OCI-LY1 (cell line): ENCODE measurements at regions not wholly inside any gene's neighbourhood (a gene's known extent, or its start where the extent isn't known, plus 50 kb on each side); places are given as distances from the start of the nearest gene placed in this dataset.
"Not testable (repeated sequence)": the region's sequence is repeated elsewhere in the genome, so short reads cannot be mapped to it uniquely, and the experiment has no call there.

ENCODE experiments used
- EZH2 ChIP-seq: fragments of 200-600 bp; sonication (generic), shearing (Covaris generic); IDR thresholded peaks from 2 replicates; pipeline ENCODE4 v1.8.0; 2017; ENCODE audit warnings: borderline replicate concordance, mixed run types, mild to moderate bottlenecking, antibody characterized with exemption, low read length, moderate library complexity, mixed read lengths
- TF ChIP-seq, protein P1 (sequence below): fragments of 200-600 bp; sonication (generic), shearing (Covaris generic); IDR thresholded peaks from 2 replicates; pipeline ENCODE4 v1.5.1; 2017; ENCODE audit warnings: mild to moderate bottlenecking, antibody characterized with exemption, low read length, moderate library complexity, mixed read lengths

DNA sequence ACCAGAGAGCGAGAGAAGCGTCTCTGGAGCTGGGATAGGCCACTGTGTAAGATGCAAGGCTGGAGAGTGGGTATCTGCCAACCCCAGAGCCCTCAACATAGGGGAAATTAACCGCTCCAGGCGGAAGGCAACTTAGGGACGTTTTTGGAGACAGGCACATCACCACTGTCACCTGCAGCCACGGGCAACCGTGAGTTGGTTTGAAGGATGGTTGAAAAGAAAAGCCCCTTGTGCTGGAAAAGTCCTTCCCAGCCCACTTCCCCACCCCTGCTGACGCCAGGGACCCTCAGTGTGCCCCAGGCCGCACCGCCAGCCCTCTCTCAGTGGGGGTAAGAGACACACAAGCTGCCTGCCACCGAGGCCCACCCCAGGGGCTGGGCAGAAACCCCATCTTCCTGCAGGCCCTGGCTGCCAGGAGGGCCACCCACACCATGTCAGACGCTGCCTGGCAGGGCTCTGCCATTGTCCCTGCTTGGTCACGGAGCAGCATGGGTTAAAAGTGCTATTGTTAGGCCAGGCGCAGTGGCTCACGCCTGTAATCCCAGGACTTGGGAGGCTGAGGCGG is 139.4 kb downstream of the NPIPB11 start:
- TF ChIP-seq, protein P1, sequence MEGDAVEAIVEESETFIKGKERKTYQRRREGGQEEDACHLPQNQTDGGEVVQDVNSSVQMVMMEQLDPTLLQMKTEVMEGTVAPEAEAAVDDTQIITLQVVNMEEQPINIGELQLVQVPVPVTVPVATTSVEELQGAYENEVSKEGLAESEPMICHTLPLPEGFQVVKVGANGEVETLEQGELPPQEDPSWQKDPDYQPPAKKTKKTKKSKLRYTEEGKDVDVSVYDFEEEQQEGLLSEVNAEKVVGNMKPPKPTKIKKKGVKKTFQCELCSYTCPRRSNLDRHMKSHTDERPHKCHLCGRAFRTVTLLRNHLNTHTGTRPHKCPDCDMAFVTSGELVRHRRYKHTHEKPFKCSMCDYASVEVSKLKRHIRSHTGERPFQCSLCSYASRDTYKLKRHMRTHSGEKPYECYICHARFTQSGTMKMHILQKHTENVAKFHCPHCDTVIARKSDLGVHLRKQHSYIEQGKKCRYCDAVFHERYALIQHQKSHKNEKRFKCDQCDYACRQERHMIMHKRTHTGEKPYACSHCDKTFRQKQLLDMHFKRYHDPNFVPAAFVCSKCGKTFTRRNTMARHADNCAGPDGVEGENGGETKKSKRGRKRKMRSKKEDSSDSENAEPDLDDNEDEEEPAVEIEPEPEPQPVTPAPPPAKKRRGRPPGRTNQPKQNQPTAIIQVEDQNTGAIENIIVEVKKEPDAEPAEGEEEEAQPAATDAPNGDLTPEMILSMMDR = not testable (repeated sequence)
- TF ChIP-seq EZH2 = not testable (repeated sequence)
